ENCODE measurements at regions not wholly inside any gene's neighbourhood (a gene's known extent, or its start where the extent isn't known, plus 50 kb on each side); places are given as distances from the start of the nearest gene placed in this dataset.

DNA sequence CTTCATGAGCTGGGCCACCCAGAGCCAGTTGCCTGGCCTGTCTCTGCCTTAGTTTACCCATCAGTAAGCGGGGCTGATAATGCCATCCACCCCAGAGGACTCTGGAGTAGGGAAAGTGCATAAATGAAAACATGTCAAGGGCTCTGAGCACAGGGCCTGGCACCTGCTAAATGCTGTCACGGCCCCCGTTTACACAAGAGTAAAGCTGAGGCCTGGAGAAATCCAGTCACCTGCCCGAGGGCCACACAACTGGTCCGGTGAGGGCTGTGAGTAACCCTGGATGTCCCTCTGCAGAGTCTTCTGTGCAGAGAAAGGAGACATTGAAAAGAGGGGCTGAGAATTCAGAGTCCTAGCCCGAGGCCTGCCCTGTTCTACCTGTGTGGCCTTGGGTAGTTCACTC, 110.6 kb upstream of the ANO1 start:
- H3K4me3 ChIP-seq (ENCODE audit: low read depth, low read length), result no peak overlapping the region
- peaks cover 6% of the 10 kb centered on the region for H3K4me1 ChIP-seq (ENCODE audit: control insufficient read depth, insufficient read depth, low read length)
- H3K36me3 ChIP-seq (ENCODE audit: control insufficient read depth, insufficient read depth, low read length), result no peaks in the 10 kb centered on the region
- no peaks in the 10 kb centered on the region for H3K27me3 ChIP-seq (ENCODE audit: control insufficient read depth, insufficient read depth, low read length)
- no peaks in the 10 kb centered on the region for H3K9me3 ChIP-seq (ENCODE audit: control insufficient read depth, insufficient read depth, low read length)
- no peak overlapping the region for H3K27ac ChIP-seq (ENCODE audit: low read depth, low read length)
- DNase-seq (ENCODE audit: low read depth in 4 of 6, low spot score in 6 of 6), result no peak
- 93% methylated on average over 6 of the region's 6 CpGs for WGBS (ENCODE audit: insufficient coverage)

- peaks cover 3% of the 10 kb centered on the region for H3K4me1 ChIP-seq (ENCODE audit: control insufficient read depth, insufficient read depth, low read length)
- 90% methylated on average over 24 of the region's 24 CpGs for WGBS (ENCODE audit: insufficient coverage)
- no peaks in the 10 kb centered on the region for H3K9me3 ChIP-seq (ENCODE audit: control insufficient read depth, insufficient read depth, low read length)
- no peaks in the 10 kb centered on the region for H3K27me3 ChIP-seq (ENCODE audit: control insufficient read depth, insufficient read depth, low read length)
- no peak overlapping the region for H3K4me3 ChIP-seq (ENCODE audit: low read depth, low read length)
- no peaks in the 10 kb centered on the region for H3K36me3 ChIP-seq (ENCODE audit: control insufficient read depth, insufficient read depth, low read length)
- H3K27ac ChIP-seq (ENCODE audit: low read depth, low read length), result no peak overlapping the region
- no peak for DNase-seq (ENCODE audit: low read depth in 4 of 6, low spot score in 6 of 6)
Observed at GRCh38 chr11:69968396-69969347, 109.4 kb upstream of the ANO1 start.

DNA sequence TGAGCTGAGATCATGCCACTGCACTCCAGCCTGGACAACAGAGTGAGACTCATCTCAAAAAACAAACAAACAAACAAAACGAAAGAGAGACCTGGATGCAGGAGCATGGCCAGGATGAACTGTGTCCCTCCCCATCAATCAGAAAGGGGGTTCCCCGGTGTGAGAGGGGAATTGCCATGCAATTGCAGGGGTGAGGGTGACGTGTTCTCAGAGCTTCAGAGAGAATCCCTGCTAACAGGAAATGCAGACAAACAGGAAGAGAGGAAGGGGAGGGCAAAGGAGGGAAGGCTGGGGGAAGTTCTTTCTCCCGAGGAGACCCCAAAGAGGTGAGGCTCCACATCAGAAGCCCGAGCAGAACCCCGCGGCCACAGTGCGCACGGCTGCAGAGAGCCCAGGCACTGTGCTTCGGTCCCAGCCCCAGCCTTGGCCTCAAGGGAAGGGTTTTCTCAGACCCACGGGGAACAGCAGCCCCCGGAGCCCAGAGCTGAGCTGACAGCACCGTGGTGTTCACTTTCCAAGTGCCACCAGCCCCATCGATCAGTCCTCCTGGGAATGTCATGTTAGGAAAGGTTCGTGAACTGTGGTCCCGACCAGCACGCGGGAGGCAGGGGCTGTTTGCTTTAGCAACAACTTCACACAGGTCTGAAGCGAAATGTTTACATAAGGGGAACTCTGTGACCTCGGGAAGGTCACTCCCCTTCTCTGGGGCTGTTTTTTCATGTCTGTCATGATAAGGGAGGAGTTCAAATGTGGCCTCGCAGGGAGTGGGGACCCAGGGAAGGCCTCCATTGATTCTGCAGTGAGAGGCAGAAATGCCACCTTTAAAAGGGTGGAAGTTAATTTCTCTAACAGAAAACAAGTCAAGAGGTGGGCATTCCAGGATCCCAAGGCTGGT, 108.0 kb upstream of the ANO1 start:
- DNase-seq (ENCODE audit: low read depth in 4 of 6, low spot score in 6 of 6), result no peak
- 62% methylated on average over 14 of the region's 21 CpGs for WGBS (ENCODE audit: insufficient coverage)
- no peaks in the 10 kb centered on the region for H3K36me3 ChIP-seq (ENCODE audit: control insufficient read depth, insufficient read depth, low read length)
- H3K27me3 ChIP-seq (ENCODE audit: control insufficient read depth, insufficient read depth, low read length), result no peaks in the 10 kb centered on the region
- no peak overlapping the region for H3K27ac ChIP-seq (ENCODE audit: low read depth, low read length)
- no peaks in the 10 kb centered on the region for H3K9me3 ChIP-seq (ENCODE audit: control insufficient read depth, insufficient read depth, low read length)
- no peak overlapping the region for H3K4me3 ChIP-seq (ENCODE audit: low read depth, low read length)
- no peaks in the 10 kb centered on the region for H3K4me1 ChIP-seq (ENCODE audit: control insufficient read depth, insufficient read depth, low read length)

DNA sequence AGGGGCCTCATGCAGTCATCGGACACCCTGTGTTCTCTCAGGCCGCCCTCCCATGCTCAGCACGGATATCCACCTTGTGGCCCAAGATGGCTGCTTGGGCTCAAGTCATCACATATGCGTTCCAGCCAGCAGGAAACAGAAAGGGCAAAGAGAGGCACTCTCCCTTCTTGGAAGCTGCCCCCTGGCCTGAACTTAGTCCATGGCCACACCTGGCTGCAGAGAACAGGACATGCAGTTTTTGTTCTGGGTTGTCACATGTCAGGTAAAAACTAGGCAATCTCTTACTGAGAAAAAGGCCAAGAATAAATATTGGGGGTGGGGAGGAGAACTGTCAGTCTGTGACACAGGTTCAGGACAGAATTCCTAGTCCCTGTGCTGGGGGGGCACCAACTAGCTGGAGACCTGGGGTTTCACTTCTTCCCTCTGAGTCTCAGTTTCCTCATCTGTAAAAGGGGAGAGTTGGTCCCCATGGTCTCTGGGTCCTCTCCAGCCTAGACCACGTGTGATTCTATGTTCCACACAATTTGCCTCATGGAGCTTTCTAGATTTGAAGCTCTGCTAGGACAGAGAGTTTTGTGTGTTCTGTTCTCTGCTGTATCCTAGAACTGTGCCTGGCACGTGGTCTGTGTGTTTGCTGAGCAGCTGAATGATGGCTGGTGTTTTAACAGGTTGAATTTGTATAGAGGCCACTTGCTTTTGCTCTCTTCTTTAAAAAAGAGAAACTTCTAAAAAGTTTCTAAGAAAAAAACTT, 107.2 kb upstream of the ANO1 start:
- 85% methylated on average over 5 of the region's 6 CpGs for WGBS (ENCODE audit: insufficient coverage)
- DNase-seq (ENCODE audit: low read depth in 4 of 6, low spot score in 6 of 6), result no peak
- Histone ChIP-seq H3K27ac (ENCODE audit: low read depth, low read length) (no peak overlapping the region), H3K27me3 (ENCODE audit: control insufficient read depth, insufficient read depth, low read length) (no peaks in the 10 kb centered on the region), H3K4me1 (ENCODE audit: control insufficient read depth, insufficient read depth, low read length) (no peaks in the 10 kb centered on the region), H3K9me3 (ENCODE audit: control insufficient read depth, insufficient read depth, low read length) (no peaks in the 10 kb centered on the region), H3K36me3 (ENCODE audit: control insufficient read depth, insufficient read depth, low read length) (no peaks in the 10 kb centered on the region), H3K4me3 (ENCODE audit: low read depth, low read length) (no peak overlapping the region)

- DNase-seq (ENCODE audit: low read depth in 4 of 6, low spot score in 6 of 6), result no peak
- Histone ChIP-seq H3K27ac (ENCODE audit: low read depth, low read length) (no peak overlapping the region), H3K4me1 (ENCODE audit: control insufficient read depth, insufficient read depth, low read length) (no peaks in the 10 kb centered on the region), H3K27me3 (ENCODE audit: control insufficient read depth, insufficient read depth, low read length) (no peaks in the 10 kb centered on the region), H3K36me3 (ENCODE audit: control insufficient read depth, insufficient read depth, low read length) (no peaks in the 10 kb centered on the region), H3K9me3 (ENCODE audit: control insufficient read depth, insufficient read depth, low read length) (no peaks in the 10 kb centered on the region), H3K4me3 (ENCODE audit: low read depth, low read length) (no peak overlapping the region)
- 89% methylated on average over 5 of the region's 11 CpGs for WGBS (ENCODE audit: insufficient coverage)
Observed at GRCh38 chr11:69971741-69972140, 106.4 kb upstream of the ANO1 start.

DNA sequence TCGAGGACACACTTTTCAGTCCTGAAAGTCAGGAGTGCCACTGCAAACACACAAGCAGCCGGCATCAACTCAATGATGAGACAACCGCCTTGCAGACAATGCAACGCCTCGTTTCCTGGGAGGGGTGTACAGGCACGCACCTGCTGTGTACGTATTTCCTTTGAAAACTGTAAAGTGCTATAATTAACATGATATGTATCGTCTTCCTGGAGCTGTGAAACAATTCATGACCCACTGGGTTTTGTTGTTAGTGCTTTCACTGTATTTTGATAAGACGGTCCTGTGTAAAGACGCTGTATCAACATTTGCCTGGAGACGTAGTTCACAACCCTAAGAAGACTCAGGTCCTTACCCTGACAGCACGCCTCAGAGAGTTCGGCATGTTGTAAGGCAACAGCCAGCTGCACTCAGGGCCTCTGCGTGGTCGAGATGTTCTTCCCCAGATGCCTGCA, 105.7 kb upstream of the ANO1 start:
- Histone ChIP-seq H3K9me3 (ENCODE audit: control insufficient read depth, insufficient read depth, low read length) (no peaks in the 10 kb centered on the region), H3K36me3 (ENCODE audit: control insufficient read depth, insufficient read depth, low read length) (no peaks in the 10 kb centered on the region), H3K4me1 (ENCODE audit: control insufficient read depth, insufficient read depth, low read length) (no peaks in the 10 kb centered on the region), H3K27me3 (ENCODE audit: control insufficient read depth, insufficient read depth, low read length) (no peaks in the 10 kb centered on the region), H3K4me3 (ENCODE audit: low read depth, low read length) (no peak overlapping the region), H3K27ac (ENCODE audit: low read depth, low read length) (no peak overlapping the region)
- DNase-seq (ENCODE audit: low read depth in 4 of 6, low spot score in 6 of 6), result no peak
- WGBS (ENCODE audit: insufficient coverage), result 72% methylated on average over 14 of the region's 15 CpGs

GRCh38 chr11:69974528-69974927, 103.6 kb upstream of the ANO1 start:
- Histone ChIP-seq H3K27me3 (ENCODE audit: control insufficient read depth, insufficient read depth, low read length) (no peaks in the 10 kb centered on the region), H3K27ac (ENCODE audit: low read depth, low read length) (no peak overlapping the region), H3K9me3 (ENCODE audit: control insufficient read depth, insufficient read depth, low read length) (no peaks in the 10 kb centered on the region), H3K36me3 (ENCODE audit: control insufficient read depth, insufficient read depth, low read length) (no peaks in the 10 kb centered on the region), H3K4me3 (ENCODE audit: low read depth, low read length) (no peak overlapping the region), H3K4me1 (ENCODE audit: control insufficient read depth, insufficient read depth, low read length) (peaks cover under 1% of the 10 kb centered on the region)
- no peak for DNase-seq (ENCODE audit: low read depth in 4 of 6, low spot score in 6 of 6)
- WGBS (ENCODE audit: insufficient coverage), result 100% methylated on average over 1 of the region's 4 CpGs

GRCh38 chr11:69975822-69976221, 102.3 kb upstream of the ANO1 start:
- H3K36me3 ChIP-seq (ENCODE audit: control insufficient read depth, insufficient read depth, low read length), result no peaks in the 10 kb centered on the region
- 91% methylated on average over 6 of the region's 7 CpGs for WGBS (ENCODE audit: insufficient coverage)

DNA sequence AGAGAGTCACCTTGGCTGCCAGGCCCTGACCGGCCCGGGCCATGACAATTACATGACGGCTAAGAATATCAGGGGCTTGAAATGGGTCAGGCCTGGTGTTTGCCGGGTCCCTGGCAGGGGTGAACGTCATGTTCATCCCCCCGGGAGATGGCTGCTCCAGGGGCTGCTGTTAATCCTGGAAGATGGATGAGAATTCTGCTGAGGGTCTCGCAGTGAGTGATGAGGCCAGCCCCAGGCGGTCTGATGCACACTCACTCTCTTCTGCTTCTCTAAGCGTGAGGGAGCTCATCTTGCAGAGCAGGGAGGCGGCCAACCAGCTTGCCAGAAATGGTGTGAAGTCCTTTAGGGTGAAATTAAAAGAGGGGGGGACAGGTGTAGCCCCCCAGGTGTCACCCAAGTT, 101.3 kb upstream of the ANO1 start:
- Histone ChIP-seq H3K27me3 (ENCODE audit: control insufficient read depth, insufficient read depth, low read length) (peaks cover 3% of the 10 kb centered on the region), H3K27ac (ENCODE audit: low read depth, low read length) (no peak overlapping the region), H3K9me3 (ENCODE audit: control insufficient read depth, insufficient read depth, low read length) (no peaks in the 10 kb centered on the region), H3K4me1 (ENCODE audit: control insufficient read depth, insufficient read depth, low read length) (peaks cover 3% of the 10 kb centered on the region), H3K4me3 (ENCODE audit: low read depth, low read length) (no peak overlapping the region), H3K36me3 (ENCODE audit: control insufficient read depth, insufficient read depth, low read length) (no peaks in the 10 kb centered on the region)
- no peak for DNase-seq (ENCODE audit: low read depth in 4 of 6, low spot score in 6 of 6)
- WGBS (ENCODE audit: insufficient coverage), result 84% methylated on average over 9 of the region's 10 CpGs

More at GRCh38 chr11:69975822-69976221, 102.3 kb upstream of the ANO1 start:
- Histone ChIP-seq H3K4me3 (ENCODE audit: low read depth, low read length) (no peak overlapping the region), H3K9me3 (ENCODE audit: control insufficient read depth, insufficient read depth, low read length) (no peaks in the 10 kb centered on the region), H3K27ac (ENCODE audit: low read depth, low read length) (no peak overlapping the region), H3K27me3 (ENCODE audit: control insufficient read depth, insufficient read depth, low read length) (no peaks in the 10 kb centered on the region), H3K4me1 (ENCODE audit: control insufficient read depth, insufficient read depth, low read length) (peaks cover 3% of the 10 kb centered on the region)
- DNase-seq (ENCODE audit: low read depth in 4 of 6, low spot score in 6 of 6), result no peak

All from spinal cord (tissue), 9 donors.